HG03139 (cell line): ENCODE measurements at regions not wholly inside any gene's neighbourhood (a gene's known extent, or its start where the extent isn't known, plus 50 kb on each side); places are given as distances from the start of the nearest gene placed in this dataset.
"Not testable (repeated sequence)": the region's sequence is repeated elsewhere in the genome, so short reads cannot be mapped to it uniquely, and the experiment has no call there.

Experiments used
- ATAC-seq: cut with Tn5 transposase; IDR thresholded peaks from one replicate; pipeline ENCODE4 v1.9.1; 2021; ENCODE audit not compliant: unreplicated experiment

DNA sequence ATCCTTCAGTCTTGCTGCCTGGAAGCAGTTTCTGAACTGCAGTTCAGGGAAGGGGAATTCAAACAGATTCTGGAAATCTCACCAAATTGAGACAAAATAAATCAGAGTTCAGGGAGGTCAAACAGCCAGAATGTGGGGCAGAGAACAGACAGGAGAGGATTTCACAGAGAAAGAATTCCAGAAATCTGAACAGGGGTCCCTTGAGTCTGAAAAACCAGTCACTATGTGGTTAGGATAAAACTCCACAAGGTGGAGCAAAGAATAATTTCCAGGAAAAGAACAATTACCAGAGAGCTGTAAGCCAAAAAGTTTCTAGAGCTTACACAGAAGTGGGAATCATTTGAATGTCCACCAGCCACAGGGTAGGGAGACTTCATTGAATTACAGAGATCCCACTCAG is 84.7 kb downstream of the URB2 start:
- no peak for ATAC-seq

DNA sequence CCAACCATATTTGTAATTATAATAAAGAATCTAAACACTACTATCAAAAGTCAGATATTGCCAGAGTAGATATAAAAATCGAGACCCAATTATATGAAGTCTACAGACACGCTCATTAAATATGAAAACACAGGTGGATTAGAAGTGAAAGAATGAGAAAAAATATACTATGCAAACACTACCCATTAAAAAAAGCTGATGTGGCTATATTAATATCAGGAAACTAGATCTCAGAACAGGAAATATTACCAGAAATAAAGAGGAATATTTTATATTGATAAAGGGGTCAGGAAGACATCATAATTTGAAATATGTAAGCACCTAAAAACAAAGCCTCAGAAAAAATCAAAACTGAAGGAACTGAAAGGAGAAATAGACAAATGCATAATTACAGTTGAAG is 88.3 kb downstream of the URB2 start:
- no peak for ATAC-seq

DNA sequence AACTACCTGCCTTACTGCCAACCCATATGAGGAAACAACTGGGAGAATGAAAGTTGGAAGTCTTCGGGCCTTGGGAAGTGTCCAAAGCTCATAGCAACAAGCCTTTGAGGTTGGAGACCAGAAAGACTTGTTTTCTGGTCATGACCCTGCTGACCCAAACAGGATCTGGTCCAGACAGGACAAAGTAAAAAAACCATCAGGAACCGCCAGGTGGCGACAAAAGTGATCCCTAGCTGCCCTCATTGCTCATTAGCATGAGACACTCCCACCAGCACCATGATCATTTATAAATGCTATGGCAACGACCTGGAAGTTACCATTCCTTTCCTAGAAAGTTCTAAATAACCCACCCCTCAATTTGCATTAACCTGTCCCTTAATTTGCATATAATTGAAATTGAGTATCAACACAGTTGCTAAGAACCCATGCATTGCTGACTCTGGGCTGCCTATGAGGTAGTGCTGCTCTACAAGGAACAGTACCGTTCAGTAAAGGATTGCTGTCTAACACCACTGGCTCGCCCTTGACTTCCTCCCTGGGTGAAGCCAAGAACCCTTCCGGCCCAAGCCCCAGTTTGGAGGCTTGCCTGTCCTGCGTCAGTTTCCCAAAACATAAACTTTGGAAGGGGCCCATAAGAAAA is 89.0 kb downstream of the URB2 start:
- ATAC-seq, result no peak

DNA sequence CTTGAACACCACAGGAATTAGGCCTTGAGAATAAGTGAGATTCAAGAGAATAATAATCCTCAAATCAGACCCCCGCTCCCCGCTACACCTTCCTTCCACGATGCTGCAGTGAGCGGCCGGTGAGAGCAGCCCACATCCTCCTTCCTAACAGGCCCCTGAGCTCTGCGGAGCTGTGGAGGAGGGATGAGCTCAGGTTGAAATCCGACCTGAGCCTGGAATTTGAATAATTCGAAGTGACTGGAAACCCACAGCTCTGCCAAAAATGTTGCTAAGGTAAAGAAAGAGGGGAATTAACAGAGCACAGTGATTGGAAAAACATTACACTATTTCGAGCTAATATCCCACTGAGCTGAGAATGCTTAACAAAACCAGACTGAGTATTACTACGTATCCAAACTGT is 90.0 kb downstream of the URB2 start:
- no peak for ATAC-seq

DNA sequence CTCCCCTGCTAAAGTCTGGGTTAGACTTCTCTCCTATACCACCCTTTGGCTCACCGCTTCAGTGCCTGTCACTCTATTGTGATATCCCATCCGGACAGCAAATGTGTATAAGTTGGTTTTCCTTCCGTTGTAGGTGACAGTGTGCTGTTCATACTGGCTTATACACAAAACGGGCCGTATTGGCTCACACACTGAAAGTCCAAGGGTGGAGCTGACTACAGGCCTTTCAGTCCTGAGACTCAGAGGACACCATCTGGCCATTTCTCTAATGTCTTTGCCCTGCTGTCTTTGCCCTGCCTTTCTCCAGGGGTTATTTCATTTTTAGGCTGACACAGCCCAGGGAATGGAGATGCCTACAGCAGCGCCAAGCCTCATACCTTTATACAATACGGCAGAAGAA is 90.7 kb downstream of the URB2 start:
- ATAC-seq, result no peak

DNA sequence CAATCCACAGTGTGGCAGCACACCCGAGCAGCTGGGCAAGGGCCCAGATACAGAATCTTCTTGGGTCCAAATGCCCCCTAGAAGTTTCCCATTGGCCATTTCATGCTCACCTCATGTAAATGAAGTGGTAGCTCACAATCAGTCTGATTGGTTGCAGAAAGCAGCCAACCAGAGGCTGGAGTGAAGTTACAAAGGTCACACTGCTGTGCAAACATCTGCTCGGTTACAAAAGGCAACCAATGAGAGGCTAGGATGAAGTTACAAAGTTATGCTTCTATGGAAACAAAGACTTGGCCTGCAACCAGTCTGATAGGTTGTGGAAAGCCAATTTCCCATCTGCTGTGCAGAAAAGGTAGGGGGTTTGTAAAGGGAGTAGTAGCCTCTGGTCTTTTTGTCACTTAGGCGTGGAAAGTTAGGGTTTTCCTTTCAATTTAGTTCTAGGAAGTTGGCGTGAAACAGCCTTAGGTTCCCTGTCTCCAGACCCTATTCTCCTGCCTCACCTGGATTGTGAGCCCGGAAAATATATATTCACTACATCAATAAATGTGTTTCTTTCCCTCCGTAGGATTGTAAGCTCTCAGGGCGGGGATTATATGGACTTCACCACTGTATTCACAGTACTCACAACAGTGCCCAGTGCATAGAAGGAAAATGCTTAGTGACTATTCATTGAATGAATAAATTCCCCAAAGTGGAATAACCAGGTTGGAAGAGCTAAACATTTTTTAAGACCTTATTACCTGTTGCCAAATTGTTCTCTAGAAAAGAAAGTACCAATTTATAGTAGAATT is 91.9 kb downstream of the URB2 start:
- ATAC-seq, result no peak

DNA sequence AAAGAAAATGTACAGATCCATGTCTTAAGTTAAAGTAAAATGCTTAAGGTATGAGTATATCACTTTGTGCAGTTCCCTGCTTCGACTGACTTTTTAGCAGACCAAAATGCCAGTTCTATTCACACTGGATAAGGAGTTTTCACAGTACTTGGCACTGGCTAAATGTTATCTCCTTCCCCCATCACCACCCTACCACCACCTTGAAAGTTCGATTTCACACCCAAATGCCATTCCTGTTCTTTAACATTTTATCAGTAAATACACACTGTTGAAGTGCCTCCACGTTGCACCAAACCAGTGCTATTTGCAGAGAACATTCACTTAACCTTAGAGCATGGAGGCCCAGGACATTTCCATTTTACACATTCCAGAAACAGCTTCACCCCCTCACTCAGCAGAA is 100.0 kb downstream of the URB2 start:
- ATAC-seq, result no peak

DNA sequence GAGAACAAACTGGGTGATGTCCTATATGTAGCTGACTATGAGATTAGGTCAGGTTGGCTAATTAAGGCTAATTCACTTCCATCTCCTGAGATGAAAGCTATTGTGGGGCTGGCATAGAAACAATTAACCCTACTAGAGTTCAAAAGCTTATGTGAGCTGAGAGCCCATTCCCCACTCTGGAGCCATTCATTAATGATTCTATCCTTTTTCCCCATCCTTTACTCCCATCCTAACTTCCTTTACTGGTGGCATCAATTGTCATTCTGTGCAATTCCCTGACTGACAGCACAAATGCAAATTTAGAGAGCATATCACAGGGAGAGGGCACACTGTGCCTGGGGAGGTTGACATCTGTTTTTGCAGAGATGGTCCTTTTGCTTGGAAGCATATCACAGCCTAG is 103.9 kb downstream of the URB2 start:
- no peak for ATAC-seq

DNA sequence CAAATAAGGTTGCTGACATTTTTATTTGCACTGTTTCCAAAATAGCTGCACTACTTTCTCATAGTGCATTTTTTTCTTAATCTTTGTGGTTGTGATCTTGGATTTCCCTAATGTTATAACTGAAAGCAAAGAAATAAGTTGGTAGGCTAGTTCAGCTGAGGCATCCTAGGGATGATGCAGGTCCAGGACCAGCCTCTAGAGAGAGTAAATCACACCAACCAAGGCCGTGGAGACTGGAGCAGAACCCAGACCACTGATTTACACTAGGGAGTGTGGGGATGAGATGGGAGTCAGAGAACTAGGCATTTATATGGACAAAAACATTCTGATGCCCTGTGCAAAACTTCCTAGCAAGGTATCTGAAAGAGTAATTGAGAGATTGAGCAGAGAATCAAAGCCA is 104.5 kb downstream of the URB2 start:
- ATAC-seq, result no peak

DNA sequence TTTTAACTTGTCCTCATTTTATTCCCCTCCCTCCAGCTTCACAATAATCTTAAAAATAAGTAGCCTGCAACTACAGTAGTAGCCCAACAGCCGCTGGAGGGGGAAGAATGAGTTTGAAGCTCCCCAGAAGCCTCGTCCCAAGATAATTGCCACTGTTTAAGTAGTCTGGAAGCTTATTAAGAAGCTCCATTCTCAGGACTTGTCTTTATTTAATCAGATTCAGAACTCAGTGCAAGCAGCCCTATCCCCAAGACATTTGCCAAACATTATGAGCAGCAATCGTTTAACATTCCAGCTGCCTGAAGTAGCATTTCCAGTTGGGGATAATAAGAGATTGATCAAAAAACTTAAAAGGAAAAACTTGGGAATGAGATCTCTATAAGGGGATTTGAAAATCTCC is 106.0 kb downstream of the URB2 start:
- no peak for ATAC-seq

DNA sequence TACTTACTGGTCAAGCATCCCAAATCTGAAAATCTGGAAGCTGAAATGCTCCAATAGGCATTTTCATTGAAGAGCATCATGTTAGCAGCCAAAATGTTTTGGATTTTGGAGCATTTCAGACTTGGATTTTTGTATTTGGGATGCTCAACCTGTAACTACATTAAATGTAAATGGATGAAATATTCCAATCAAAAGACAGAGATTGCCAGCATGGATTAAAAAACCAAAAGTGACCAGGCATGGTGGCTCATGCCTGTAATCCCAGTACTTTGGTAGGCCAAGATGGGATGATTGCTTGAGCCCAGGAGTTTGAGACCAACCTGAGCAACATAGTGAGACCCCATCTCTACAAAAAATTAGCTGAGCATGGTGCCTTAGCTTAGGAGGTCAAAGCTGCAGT is 110.3 kb downstream of the URB2 start:
- ATAC-seq, result no peak

DNA sequence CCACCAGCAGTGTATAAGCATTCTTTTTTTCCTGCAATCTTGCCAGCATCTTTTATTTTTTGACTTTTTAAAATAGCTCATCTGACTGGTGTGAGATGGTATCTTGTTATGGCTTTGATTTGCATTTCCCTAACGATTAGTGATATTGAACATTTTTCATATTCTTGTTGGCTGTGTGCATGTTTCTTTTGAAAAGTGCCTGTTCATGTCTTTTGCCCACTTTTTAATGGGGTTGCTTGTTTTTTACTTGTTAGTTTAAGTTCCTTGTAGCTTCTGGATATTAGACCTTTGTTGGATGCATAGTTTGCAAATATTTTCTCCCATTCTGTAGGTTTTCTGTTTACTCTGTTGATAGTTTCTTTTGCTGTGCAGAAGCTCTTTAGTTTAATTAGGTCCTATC is 116.6 kb downstream of the URB2 start:
- not testable (repeated sequence) for ATAC-seq

DNA sequence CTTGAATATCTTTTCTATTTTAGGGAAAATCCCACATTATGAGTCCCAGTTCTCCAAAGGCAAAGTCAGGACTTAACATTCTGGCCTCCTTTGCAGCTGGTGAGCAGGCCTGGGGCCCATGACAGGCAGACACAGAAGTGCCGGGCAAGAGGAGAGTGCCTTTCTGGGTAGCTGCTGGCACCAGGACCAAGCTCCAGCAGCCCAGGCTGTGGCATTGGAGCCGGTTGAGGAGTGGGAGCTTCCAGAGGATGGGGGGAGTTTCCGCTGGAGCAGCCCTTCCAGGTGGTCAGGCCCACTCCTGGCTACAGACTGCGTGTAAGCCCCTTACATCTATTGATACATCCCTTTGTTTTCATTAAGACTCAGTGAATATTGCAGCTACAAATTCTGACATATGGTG is 123.9 kb downstream of the URB2 start:
- ATAC-seq, result no peak

DNA sequence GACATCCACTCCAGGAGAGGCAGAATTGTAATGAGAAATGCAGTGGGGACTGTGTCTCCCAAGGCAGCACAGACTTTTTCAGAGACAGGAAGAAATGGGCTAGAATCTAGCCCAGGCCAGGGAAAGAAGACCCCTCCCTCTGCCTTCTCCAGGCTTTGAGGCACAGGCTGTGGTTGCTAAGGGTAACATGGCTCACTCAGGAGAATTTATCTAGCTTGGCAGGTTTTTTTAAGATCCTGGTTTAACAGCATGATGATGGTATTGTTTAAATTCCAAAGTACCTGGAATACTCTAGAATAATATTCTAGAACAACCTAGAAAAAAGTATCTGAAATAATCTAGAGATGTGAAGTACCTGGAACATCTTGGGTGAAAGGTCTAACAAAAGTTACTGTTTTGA is 125.6 kb downstream of the URB2 start:
- ATAC-seq, result no peak

DNA sequence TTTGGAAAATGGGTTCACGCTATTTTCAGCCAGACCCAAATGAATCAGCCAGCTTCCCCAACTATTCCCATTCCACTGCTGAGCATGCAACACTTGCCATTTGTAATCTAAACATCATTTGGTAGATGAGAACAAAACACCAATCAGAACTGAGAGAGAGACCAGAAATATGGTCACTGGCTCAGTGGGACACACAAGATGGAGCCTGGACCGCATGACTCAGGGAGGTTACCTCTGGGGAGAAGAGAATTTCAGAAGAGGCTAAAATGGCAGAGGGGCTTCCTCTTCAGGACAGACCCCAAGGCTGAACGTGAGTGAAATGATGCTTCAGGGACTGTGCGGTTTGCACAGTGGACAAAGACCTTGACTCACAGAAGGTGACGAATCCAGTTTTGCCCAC is 126.6 kb downstream of the URB2 start:
- no peak for ATAC-seq

DNA sequence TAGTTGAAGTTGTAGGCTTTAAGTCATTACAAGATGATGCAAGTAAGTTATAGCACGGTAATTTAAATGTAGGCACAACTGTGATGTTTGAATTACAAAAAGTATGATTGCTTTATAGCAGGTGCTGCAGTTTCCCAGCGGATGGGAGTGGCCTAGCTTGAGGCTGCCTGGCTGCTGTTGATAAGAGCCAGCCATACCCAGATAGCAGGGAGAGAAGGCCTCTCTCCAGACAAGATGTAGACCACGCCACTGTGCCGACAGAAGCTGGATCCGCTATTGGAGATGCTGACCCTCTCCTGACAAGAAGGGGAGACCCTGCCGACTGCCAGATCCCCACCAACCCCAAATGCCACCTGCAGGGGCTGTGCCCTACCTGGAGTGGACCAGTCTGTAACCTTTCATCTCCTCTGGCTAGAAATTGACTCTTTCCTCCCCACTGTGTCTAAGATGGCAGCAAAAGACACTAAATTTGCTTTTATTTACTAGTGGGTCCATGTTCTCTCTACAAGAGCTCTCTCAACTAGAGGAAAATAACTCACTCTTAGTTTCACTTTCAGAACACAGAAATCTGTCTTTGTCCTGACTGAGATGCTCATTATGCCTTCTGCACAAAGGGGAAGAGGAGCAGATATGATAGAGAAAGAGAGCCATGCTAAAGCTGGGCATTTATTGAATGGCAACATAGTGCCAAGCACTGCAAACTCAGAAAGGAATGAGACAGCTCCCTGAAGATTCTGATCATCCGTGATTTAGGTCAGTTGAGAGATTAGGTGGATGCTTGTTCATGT is 127.9 kb downstream of the URB2 start:
- no peak for ATAC-seq

DNA sequence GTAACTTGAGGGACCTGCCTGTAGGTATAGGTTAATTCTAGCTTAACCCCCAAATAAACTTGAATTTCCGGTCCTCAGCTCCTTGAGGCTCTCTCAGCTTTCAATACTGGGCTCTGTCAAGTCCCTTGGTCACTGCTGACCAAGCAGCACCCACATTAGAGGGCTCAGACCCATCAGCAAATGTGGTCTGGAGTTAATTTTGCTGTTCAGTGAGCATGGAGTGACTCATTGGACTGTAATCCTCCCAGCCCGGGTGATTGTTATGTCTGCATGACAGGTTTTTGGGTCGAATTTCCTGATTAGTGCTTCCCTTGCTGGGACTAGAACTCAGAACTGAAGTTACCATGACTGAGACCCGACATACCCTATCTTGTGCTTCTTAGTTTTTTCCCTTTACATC is 130.6 kb downstream of the URB2 start:
- ATAC-seq, result no peak

DNA sequence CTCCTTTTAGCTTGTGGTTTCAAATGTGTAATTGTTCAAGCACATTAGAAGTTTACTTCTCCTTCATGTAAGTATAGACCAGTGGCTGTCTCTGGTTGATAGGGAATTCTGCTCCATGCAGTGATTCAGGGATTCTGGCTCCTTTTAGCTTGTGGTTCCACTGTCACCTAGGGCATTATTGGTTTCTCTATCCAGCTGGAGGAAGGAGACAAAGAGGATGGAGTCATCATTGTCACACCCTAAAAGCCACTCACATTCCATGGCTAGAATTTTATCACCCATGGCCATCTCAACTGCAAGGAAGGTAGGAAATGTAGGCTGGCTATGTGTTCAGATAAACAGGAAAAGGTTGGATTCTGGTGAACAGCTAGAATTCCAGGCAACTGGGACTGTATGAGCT is 131.2 kb downstream of the URB2 start:
- ATAC-seq, result no peak

DNA sequence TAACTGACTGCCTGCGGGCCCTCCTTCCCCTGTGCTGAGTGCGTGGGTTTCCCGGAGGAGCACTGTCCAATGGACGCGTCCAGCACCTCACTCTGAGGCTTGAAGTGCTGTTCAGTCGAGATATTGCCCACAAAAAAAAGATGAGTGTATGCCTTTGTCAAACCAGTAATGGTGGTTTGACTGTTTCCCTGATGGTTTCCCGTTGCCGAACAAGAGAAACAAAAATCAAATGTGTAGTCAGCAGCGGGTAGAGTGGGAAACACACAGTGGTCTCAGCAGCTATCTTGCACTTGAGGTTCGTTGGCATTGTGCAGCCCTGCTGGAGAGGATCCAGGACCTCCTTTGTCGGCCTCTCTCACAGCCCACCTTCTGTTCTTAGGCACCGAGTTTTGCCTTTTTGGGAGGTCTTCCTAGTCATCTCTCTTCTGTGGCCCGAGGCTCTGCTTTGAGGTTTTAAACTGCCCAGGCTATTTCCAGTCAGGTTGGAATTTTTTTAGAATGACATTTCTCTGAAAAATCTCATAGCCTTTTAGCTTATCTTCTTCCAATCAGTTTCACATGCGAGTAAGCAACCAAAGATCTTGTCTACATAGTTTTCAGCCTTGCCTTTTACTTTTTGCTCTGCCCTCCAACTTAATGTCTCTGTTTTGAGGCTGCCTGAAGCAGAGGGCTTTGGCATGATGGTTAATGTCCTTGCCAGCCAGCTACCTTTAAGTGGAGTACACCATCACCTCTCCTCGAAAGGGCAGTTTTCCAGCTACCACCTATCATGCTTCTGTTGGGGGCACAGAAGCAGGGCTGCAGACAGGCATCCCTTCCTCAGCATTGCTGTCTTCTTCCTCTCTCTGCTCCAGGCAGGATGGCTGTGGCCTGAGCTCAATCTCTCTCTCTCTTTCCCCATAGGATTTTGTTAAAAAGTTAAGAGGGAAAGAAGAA is 132.3 kb downstream of the URB2 start:
- ATAC-seq, result no peak

DNA sequence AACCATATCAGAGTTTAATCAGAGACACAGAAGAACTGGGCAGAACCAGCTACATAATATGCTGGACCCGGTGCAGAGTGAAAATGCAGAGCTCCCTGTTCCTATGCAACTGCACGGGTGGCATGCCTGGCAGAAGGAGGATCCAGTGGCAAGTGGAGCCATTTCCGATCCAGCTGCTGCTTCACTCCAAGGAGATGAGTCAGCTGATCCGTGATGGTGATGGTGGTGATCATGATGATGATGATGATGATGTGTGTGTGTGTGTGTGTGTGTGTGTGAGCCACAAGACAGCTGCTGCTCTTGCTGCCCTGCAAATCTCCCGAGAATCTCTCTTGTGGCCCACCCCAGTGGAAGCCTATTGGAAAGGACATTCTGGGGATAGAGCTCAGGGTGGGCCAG is 133.0 kb downstream of the URB2 start:
- no peak for ATAC-seq

DNA sequence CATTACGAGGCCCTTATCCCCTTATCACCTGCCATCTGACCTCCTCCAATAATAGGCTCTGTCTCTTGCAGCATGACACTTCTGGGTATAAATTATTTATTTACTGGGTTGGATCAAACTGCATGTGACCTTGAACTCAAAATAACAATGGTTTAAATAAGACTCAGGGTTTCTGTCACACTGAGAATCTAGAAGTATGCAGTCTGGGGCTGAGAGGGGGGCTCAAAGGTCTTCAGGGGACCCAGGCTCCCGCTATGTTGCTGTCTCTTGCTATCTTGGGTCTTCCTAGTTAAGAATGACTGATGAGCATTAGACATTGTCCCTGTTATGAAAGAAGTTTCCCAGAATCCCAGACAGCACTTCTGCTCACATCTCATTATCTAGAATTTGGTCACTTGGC is 133.5 kb downstream of the URB2 start:
- no peak for ATAC-seq
